GM12878 (cell line): ENCODE measurements at regions not wholly inside any gene's neighbourhood (a gene's known extent, or its start where the extent isn't known, plus 50 kb on each side); places are given as distances from the start of the nearest gene placed in this dataset.

ENCODE experiments used
- ATAC-seq: fragments of 200-7000 bp; cut with Tn5 transposase; 3 replicates; pipeline ENCODE4 v1.9.1; 2020; ENCODE audit warnings: mild to moderate bottlenecking, moderate library complexity
- BruUV-seq: library from RNA; stranded (reverse); fragments of 400-500 nt; replicated peaks from 2 replicates; lab custom pipeline; 2021; lab: Mats Ljungman, UMichigan
- CTCF ChIA-PET: fragments of 300-600 bp; sonication (Branson Sonifier 250); formaldehyde crosslinking; extraction: SDS; loops from one replicate; lab custom pipeline; 2021; ENCODE audit warnings: inconsistent platforms; lab: Yijun Ruan, JAX
- POLR2A ChIA-PET: fragments of 350-600 bp; formaldehyde crosslinking; extraction: SDS; loops from one replicate; lab custom pipeline; 2021; ENCODE audit warnings: inconsistent platforms; lab: Charles Lee
- RAD21 ChIA-PET: fragments of 300-600 bp; sonication (Branson Sonifier 250); formaldehyde crosslinking; loops from one replicate; lab custom pipeline; 2023; ENCODE audit warnings: antibody characterized with exemption; ENCODE audit not compliant: unreplicated experiment; lab: Charles Lee
- SMC1A ChIA-PET: fragments of 300-600 bp; sonication (Branson Sonifier 250); formaldehyde crosslinking; loops from one replicate; lab custom pipeline; 2023; ENCODE audit not compliant: unreplicated experiment, uncharacterized antibody; lab: Charles Lee
- DNase-seq: peaks from one replicate; pipeline ENCODE4 v3.0.0-alpha.2; 2011; ENCODE audit warnings: low read depth, low spot score
- FAIRE-seq: peaks from 3 replicates; lab custom pipeline; 2011; peaks lifted over from hg19 to GRCh38; lab: Jason Lieb, UNC
- H2AFZ ChIP-seq: 2 replicates; pipeline ENCODE4 v1.6.0; 2011; ENCODE audit warnings: low read depth, low read length, control low read depth; ENCODE audit not compliant: control insufficient read depth
- H3K27ac ChIP-seq: 2 replicates; pipeline ENCODE4 v1.5.1; 2011; ENCODE audit warnings: control low read depth; ENCODE audit not compliant: control insufficient read depth, insufficient read depth
- H3K27me3 ChIP-seq, 2 experiments: replicated peaks in 1 of 2; 2 replicates each; pipeline versions ENCODE4 v1.6.0 to v1.6.1; 2011; ENCODE audit warnings: low read length in 1 of 2; ENCODE audit not compliant: control insufficient read depth in 2 of 2, insufficient read depth in 2 of 2
- H3K36me3 ChIP-seq, 2 experiments: 2 replicates each; pipeline ENCODE4 v1.5.1; 2011; ENCODE audit warnings: low read length in 1 of 2; ENCODE audit not compliant: control insufficient read depth in 2 of 2, insufficient read depth in 2 of 2
- H3K4me1 ChIP-seq: 2 replicates; pipeline ENCODE4 v1.6.1; 2011; ENCODE audit warnings: mild to moderate bottlenecking, low read length, moderate library complexity, mixed read lengths; ENCODE audit not compliant: control insufficient read depth, insufficient read depth
- H3K4me2 ChIP-seq: 2 replicates; pipeline ENCODE4 v1.6.0; 2011; ENCODE audit warnings: control low read depth; ENCODE audit not compliant: control insufficient read depth, insufficient read depth
- H3K4me3 ChIP-seq: fragments of 200-600 bp; sonication (generic); 2 replicates; pipeline ENCODE4 v1.5.1; 2016
- H3K79me2 ChIP-seq: 2 replicates; pipeline ENCODE4 v1.6.0; 2011; ENCODE audit warnings: low read length; ENCODE audit not compliant: control insufficient read depth, insufficient read depth
- H3K9ac ChIP-seq: 2 replicates; pipeline ENCODE4 v1.8.0; 2011; ENCODE audit warnings: low read length, control low read depth, mixed read lengths; ENCODE audit not compliant: control insufficient read depth, insufficient read depth
- H3K9me3 ChIP-seq: replicated peaks from 3 replicates; pipeline ENCODE4 v1.5.1; 2011; ENCODE audit warnings: mild to moderate bottlenecking, low read length; ENCODE audit not compliant: control insufficient read depth, insufficient read depth
- H4K20me1 ChIP-seq: 2 replicates; pipeline ENCODE4 v1.6.0; 2011; ENCODE audit not compliant: control insufficient read depth, insufficient read depth
- CHD2 ChIP-seq: IDR thresholded peaks from 2 replicates; pipeline ENCODE4 v1.6.1; 2011; ENCODE audit warnings: low read depth, low read length, improper control_type of control experiment, borderline replicate concordance
- E2F8 ChIP-seq: fragments of 450-650 bp; IDR thresholded peaks from 2 replicates; pipeline ENCODE4 v1.6.1; 2018; ENCODE audit warnings: mild to moderate bottlenecking, low read depth, moderate library complexity; ENCODE audit not compliant: partially characterized antibody
- MEF2A ChIP-seq: IDR thresholded peaks from 2 replicates; pipeline ENCODE4 v1.6.1; 2011; ENCODE audit warnings: low read depth, mild to moderate bottlenecking, low read length, moderate library complexity; ENCODE audit not compliant: insufficient read depth
- NFYB ChIP-seq: IDR thresholded peaks from 2 replicates; pipeline ENCODE4 v1.6.1; 2011; ENCODE audit warnings: low read depth, mild to moderate bottlenecking, low read length, improper control_type of control experiment, moderate library complexity; ENCODE audit not compliant: insufficient read depth
- NR2C1 ChIP-seq: fragments of 450-650 bp; IDR thresholded peaks from 2 replicates; pipeline ENCODE4 v1.6.1; 2017; ENCODE audit warnings: antibody characterized with exemption, mild to moderate bottlenecking, moderate library complexity
- RCOR1 ChIP-seq: conservative IDR thresholded peaks from 2 replicates; pipeline ENCODE4 v1.6.1; 2012; ENCODE audit warnings: low read depth, low read length, improper control_type of control experiment
- REST ChIP-seq: IDR thresholded peaks from 2 replicates; pipeline ENCODE4 v1.6.1; 2012; ENCODE audit warnings: mild to moderate bottlenecking, low read depth, low read length
- RUNX3 ChIP-seq: IDR thresholded peaks from 2 replicates; pipeline ENCODE4 v1.6.1; 2012; ENCODE audit warnings: low read length, inconsistent platforms
- SPI1 ChIP-seq: IDR thresholded peaks from 2 replicates; pipeline ENCODE4 v1.6.1; 2011; ENCODE audit warnings: low read depth, mild to moderate bottlenecking, low read length, moderate library complexity, borderline replicate concordance; ENCODE audit not compliant: insufficient read depth
- SUZ12 ChIP-seq: fragments of 200-600 bp; sonication (generic); IDR thresholded peaks from one replicate; pipeline ENCODE4 v1.6.1; 2018; ENCODE audit warnings: antibody characterized with exemption, mild to moderate bottlenecking; ENCODE audit not compliant: unreplicated experiment
- ZNF217 ChIP-seq: fragments of 450-650 bp; IDR thresholded peaks from 2 replicates; pipeline ENCODE4 v1.6.1; 2017; ENCODE audit warnings: antibody characterized with exemption, mild to moderate bottlenecking
- WGBS: methylation state at CpG from one replicate; pipeline ENCODE4 v1.1.6; 2016; ENCODE audit warnings: low lambda C conversion rate; ENCODE audit not compliant: insufficient replicate concordance, insufficient coverage; ENCODE audit errors: missing lambda C conversion rate; 5-methylcytosine and 5-hydroxymethylcytosine counted together
- in situ Hi-C: fragments of 300-500 bp; cut with MboI; formaldehyde crosslinking; loops from 9 replicates; pipeline ENCODE4 v1.14.3; 2018; ENCODE audit warnings: mixed read lengths
- intact Hi-C: fragments of 100-400 bp; cut with micrococcal nuclease; formaldehyde crosslinking; loops from one replicate; pipeline ENCODE4 v1.14.2; 2022; ENCODE audit not compliant: unreplicated experiment

- TF ChIP-seq SUZ12: no peak
These were observed 207.8 kb upstream of the HS6ST1 start (continued) for GRCh38 chr2:128526455-128526976.

DNA sequence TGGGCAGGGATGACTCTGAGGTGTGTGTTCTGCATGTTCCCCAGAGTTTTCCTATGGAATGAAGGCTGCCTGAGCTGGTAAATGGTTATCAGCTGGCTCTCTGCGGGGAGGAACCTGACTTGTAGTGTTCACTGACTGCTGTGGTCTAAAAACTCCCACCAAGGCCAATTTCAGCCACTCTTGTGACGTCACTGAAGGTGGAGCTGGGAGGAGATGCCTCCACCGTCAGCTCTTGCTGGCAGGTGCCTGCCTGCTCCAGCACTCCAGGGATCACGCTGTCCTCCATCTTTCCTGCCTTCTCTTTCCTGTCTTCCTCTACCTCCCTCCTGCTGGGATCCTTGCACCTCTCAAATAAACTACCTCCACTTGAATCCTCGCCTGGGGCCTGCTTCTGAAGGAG is 209.5 kb upstream of the HS6ST1 start:
- Histone ChIP-seq H3K27ac (no peak overlapping the region), H3K79me2 (no peaks in the 10 kb centered on the region), H3K9me3 (no peaks in the 10 kb centered on the region; the same call in 2 of the 3 replicates), H3K4me3 (no peak overlapping the region), H3K4me1 (no peaks in the 10 kb centered on the region), H4K20me1 (no peaks in the 10 kb centered on the region), H3K27me3 (no peaks in the 10 kb centered on the region; a peak in 2 of 4 replicates), H3K36me3 (no peaks in the 10 kb centered on the region), H3K9ac (no peak overlapping the region), H2AFZ (no peak overlapping the region), H3K4me2 (no peak overlapping the region)
- FAIRE-seq (no peak), ATAC-seq (no peak), DNase-seq (no peak)
- 17% methylated on average over 5 of the region's 5 CpGs for WGBS
- CTCF ChIA-PET: no interaction called here
- SMC1A ChIA-PET: no interaction called here
- RAD21 ChIA-PET: no interaction called here
- TF ChIP-seq ZNF217 (no peak), SPI1 (no peak), NR2C1 (no peak), CHD2 (no peak), E2F8 (no peak), NFYB (no peak), REST (no peak), RCOR1 (no peak), RUNX3 (no peak), MEF2A (no peak)
- no TSS peak for BruUV-seq
- in situ Hi-C loops: no loop called here
- POLR2A ChIA-PET: no interaction called here
- intact Hi-C loops: no loop called here
